Spleen (tissue), 7 donors: ENCODE measurements at regions not wholly inside any gene's neighbourhood (a gene's known extent, or its start where the extent isn't known, plus 50 kb on each side); places are given as distances from the start of the nearest gene placed in this dataset.

ENCODE experiments used
- CTCF ChIP-seq, 11 experiments: fragments of 200-600 bp in 7 of 11; fragments of 450-650 bp in 4 of 11; sonication (generic) in 4 of 11; IDR thresholded peaks in 8 of 11; conservative IDR thresholded peaks in 3 of 11; 1 replicate in 7 of 11; 2 replicates in 4 of 11; pipeline versions ENCODE4 v1.4.0 to v1.8.0; 2016 to 2021; ENCODE audit warnings: antibody characterized with exemption in 11 of 11, inconsistent platforms in 4 of 11, mild to moderate bottlenecking in 1 of 11
- POLR2AphosphoS5 ChIP-seq, 3 donors: sonication (generic); formaldehyde crosslinking; IDR thresholded peaks; one replicate each; pipeline ENCODE4 v1.5.1; 2017; ENCODE audit warnings: antibody characterized with exemption in 3 of 3
- donor health status: DM: no; HTN: no; CAD: no; lungs with moderate emphysema.
- donor health status: DM: no; HTN: no; CAD: no.
- donor health status: DM: no; HTN: no; CAD: no.

GRCh38 chr7:84328571-84328970, 134.0 kb upstream of the SEMA3A start:
- TF ChIP-seq POLR2AphosphoS5 (IDR thresholded peaks at IDR 0.05) (no peak), CTCF (IDR thresholded peaks at IDR 0.05 in 8 of 11, conservative IDR thresholded peaks at IDR 0.05 in 3 of 11) (no peak)
